ENCODE measurements at regions not wholly inside any gene's neighbourhood (a gene's known extent, or its start where the extent isn't known, plus 50 kb on each side); places are given as distances from the start of the nearest gene placed in this dataset.

- TF ChIP-seq CTCF (IDR thresholded peaks at IDR 0.05; ENCODE audit: low read depth, low read length), result no peak
- no peak overlapping the region for H3K4me3 ChIP-seq (ENCODE audit: low read depth, low read length)
Observed at GRCh38 chr20:12764053-12764452, 244.7 kb upstream of the SPTLC3 start.

GRCh38 chr20:12764851-12765250 lies 243.9 kb upstream of the SPTLC3 start:
- no peak overlapping the region for H3K4me3 ChIP-seq (ENCODE audit: low read depth, low read length)
- no peak for TF ChIP-seq CTCF (IDR thresholded peaks at IDR 0.05; ENCODE audit: low read depth, low read length)

GRCh38 chr20:12773936-12774335 lies 234.8 kb upstream of the SPTLC3 start:
- TF ChIP-seq CTCF (IDR thresholded peaks at IDR 0.05; ENCODE audit: low read depth, low read length), result no peak
- no peak overlapping the region for H3K4me3 ChIP-seq (ENCODE audit: low read depth, low read length)

GRCh38 chr20:12775041-12775440 lies 233.7 kb upstream of the SPTLC3 start:
- TF ChIP-seq CTCF (IDR thresholded peaks at IDR 0.05; ENCODE audit: low read depth, low read length), result no peak
- H3K4me3 ChIP-seq (ENCODE audit: low read depth, low read length), result no peak overlapping the region

- TF ChIP-seq CTCF (IDR thresholded peaks at IDR 0.05; ENCODE audit: low read depth, low read length), result no peak
- H3K4me3 ChIP-seq (ENCODE audit: low read depth, low read length), result no peak overlapping the region
Observed at GRCh38 chr20:12777016-12777415, 231.8 kb upstream of the SPTLC3 start.

GRCh38 chr20:12786276-12786675 lies 222.5 kb upstream of the SPTLC3 start:
- no peak for TF ChIP-seq CTCF (IDR thresholded peaks at IDR 0.05; ENCODE audit: low read depth, low read length)
- no peak overlapping the region for H3K4me3 ChIP-seq (ENCODE audit: low read depth, low read length)

- H3K4me3 ChIP-seq (ENCODE audit: low read depth, low read length), result no peak overlapping the region
- no peak for TF ChIP-seq CTCF (IDR thresholded peaks at IDR 0.05; ENCODE audit: low read depth, low read length)
Observed at GRCh38 chr20:12788632-12789299, 220.0 kb upstream of the SPTLC3 start.
